Heart left ventricle (tissue), 16 donors: ENCODE measurements at regions not wholly inside any gene's neighbourhood (a gene's known extent, or its start where the extent isn't known, plus 50 kb on each side); places are given as distances from the start of the nearest gene placed in this dataset.

Experiments used
- ATAC-seq, 4 donors: fragments of 200-7000 bp; cut with Tn5 transposase; one replicate each; pipeline ENCODE4 v1.9.1; 2020 to 2022; ENCODE audit warnings: moderate library complexity in 4 of 4, mild to moderate bottlenecking in 3 of 4, moderate number of reproducible peaks in 1 of 4
- DNase-seq, 5 donors: peaks; one replicate each; pipeline ENCODE4 v3.0.0-alpha.2; 2020
- H3K27ac ChIP-seq, 12 donors: fragments of 200-600 bp; sonication (generic) in 4 of 12; one replicate each; pipeline versions ENCODE4 v1.5.0 to v1.8.0; 2016 to 2022; ENCODE audit warnings: mild to moderate bottlenecking in 2 of 12
- H3K27me3 ChIP-seq, 9 donors: fragments of 200-600 bp; sonication (generic) in 2 of 9; one replicate each; pipeline versions ENCODE4 v1.5.1 to v1.8.0; 2016 to 2022; ENCODE audit warnings: mild to moderate bottlenecking in 3 of 9
- H3K36me3 ChIP-seq, 9 donors: fragments of 200-600 bp; sonication (generic) in 2 of 9; one replicate each; pipeline versions ENCODE4 v1.5.0 to v1.8.0; 2018 to 2022; ENCODE audit warnings: mild to moderate bottlenecking in 2 of 9
- H3K4me1 ChIP-seq, 12 donors: fragments of 200-600 bp; sonication (generic) in 4 of 12; one replicate each; pipeline versions ENCODE4 v1.5.0 to v1.8.0; 2016 to 2022; ENCODE audit warnings: mild to moderate bottlenecking in 3 of 12
- H3K4me3 ChIP-seq, 12 donors: fragments of 200-600 bp; sonication (generic) in 4 of 12; one replicate each; pipeline versions ENCODE4 v1.5.0 to v1.8.0; 2017 to 2022; ENCODE audit warnings: mild to moderate bottlenecking in 9 of 12, moderate library complexity in 4 of 12
- H3K9me3 ChIP-seq, 12 donors: fragments of 200-600 bp; sonication (generic) in 4 of 12; one replicate each; pipeline versions ENCODE4 v1.5.0 to v1.8.0; 2016 to 2022; ENCODE audit warnings: mild to moderate bottlenecking in 1 of 12
- CTCF ChIP-seq, 12 donors: fragments of 200-600 bp; sonication (generic) in 4 of 12; IDR thresholded peaks; one replicate each; pipeline versions ENCODE4 v1.5.0 to v1.8.0; 2018 to 2022; ENCODE audit warnings: antibody characterized with exemption in 12 of 12, mild to moderate bottlenecking in 5 of 12
- POLR2A ChIP-seq, 2 donors: fragments of 450-650 bp; IDR thresholded peaks; one replicate each; pipeline ENCODE4 v1.6.1; 2017; ENCODE audit warnings: antibody characterized with exemption in 2 of 2, mild to moderate bottlenecking in 2 of 2, moderate library complexity in 2 of 2
- WGBS, 4 donors: extraction: QIAGEN DNeasy Blood & Tissue Kit in 2 of 4; methylation state at CpG; one replicate each; pipeline versions ENCODE4 v1.1.5 to v1.1.7; 2013 to 2018; 5-methylcytosine and 5-hydroxymethylcytosine counted together
- intact Hi-C, 10 donors: fragments of 100-400 bp; cut with DNase I; formaldehyde crosslinking; loops; one replicate each; pipeline versions ENCODE4 v1.11.1 to v1.14.2; 2022
- donor health status: ischemic (EF 13 %, LVEDD 7.1; RV severe dilation, severe dysfunction).
- donor health status: healthy with polysubstance abuse.
- donor health status: DM: no; HTN: yes; CAD: no.
- donor health status: DM: no; HTN: no; CAD: no.
- donor health status: ischemic (EF 25% LVEDD 6.9; RV normal size, moderate dysfunction).
- donor health status: ischemic (EF 25% LVEDD 5.7; RV mildly dilated, moderate dysfunction).
- donor health status: healthy.
- donor health status: DM: yes; HTN: yes; CAD: no.
- donor health status: ischemic (EF 35%, LVEDD 5.7; RV mildly dilated, moderate dysfunction).
- donor health status: nonischemic (EF 11% LVEDD 7.7; RV severe dilation, severe dysfunction).
- donor health status: DM: yes; HTN: yes; CAD: no.
- donor health status: PGD.
- donor health status: ischemic (EF 29% LVEDD 5.4; RV normal size, mild dysfunction).
- donor health status: nonischemic (EF 23%, LVEDD 6.1; RV moderate dilation, normal function).

GRCh38 chrX:113522814-113523213, 682.2 kb upstream of the AMOT start:
- H3K4me3 ChIP-seq = no peak overlapping the region
- no peak for TF ChIP-seq CTCF (IDR thresholded peaks at IDR 0.05)
- TF ChIP-seq POLR2A (IDR thresholded peaks at IDR 0.05) = no peak
- intact Hi-C loops = no loop called here
- WGBS, 4 donors = 50 to 74% (median 57%) methylated on average over 3 of the region's 3 CpGs
- ATAC-seq (no peak), DNase-seq (no peak)
- no peaks in the 10 kb centered on the region for H3K4me1 ChIP-seq
- peaks cover 0 to 4% (median 0%) of the 10 kb centered on the region in 9 donors for H3K27me3 ChIP-seq
- H3K27ac ChIP-seq = no peak overlapping the region
- H3K36me3 ChIP-seq = no peaks in the 10 kb centered on the region
- no peaks in the 10 kb centered on the region for H3K9me3 ChIP-seq

GRCh38 chrX:113514906-113515305, 674.3 kb upstream of the AMOT start:
- H3K27me3 ChIP-seq = peaks cover 0 to 6% (median 0%) of the 10 kb centered on the region in 9 donors
- 4 to 16% (median 16%) methylated on average over 2 of the region's 2 CpGs for WGBS, 4 donors
- intact Hi-C loops = no loop called here

GRCh38 chrX:113512700-113513395, 672.2 kb upstream of the AMOT start:
- H3K9me3 ChIP-seq = no peaks in the 10 kb centered on the region
- H3K27ac ChIP-seq = no peak overlapping the region
- no peak for TF ChIP-seq CTCF (IDR thresholded peaks at IDR 0.05)
- TF ChIP-seq POLR2A (IDR thresholded peaks at IDR 0.05) = no peak
- no peak overlapping the region for H3K4me3 ChIP-seq
- peak in 1 of 4 donors; percentile 52 for ATAC-seq
- peaks cover 0 to 6% (median 0%) of the 10 kb centered on the region in 9 donors for H3K27me3 ChIP-seq
- no peaks in the 10 kb centered on the region for H3K4me1 ChIP-seq
- no peaks in the 10 kb centered on the region for H3K36me3 ChIP-seq
- intact Hi-C loops = no loop called here
- WGBS, 4 donors = 45 to 61% (median 51%) methylated on average over 7 of the region's 7 CpGs
- no peak for DNase-seq

More at GRCh38 chrX:113514906-113515305, 674.3 kb upstream of the AMOT start:
- ATAC-seq (no peak), DNase-seq (no peak)
- Histone ChIP-seq H3K9me3 (no peaks in the 10 kb centered on the region), H3K36me3 (no peaks in the 10 kb centered on the region), H3K27ac (no peak overlapping the region), H3K4me1 (no peaks in the 10 kb centered on the region), H3K4me3 (no peak overlapping the region)
- TF ChIP-seq POLR2A (IDR thresholded peaks at IDR 0.05) (no peak), CTCF (IDR thresholded peaks at IDR 0.05) (no peak)

- no peak for ATAC-seq
- Histone ChIP-seq H3K4me3 (no peak overlapping the region), H3K27me3 (peaks cover 0 to 2% (median 0%) of the 10 kb centered on the region in 9 donors)
Measured at GRCh38 chrX:113510586-113510985, 670.0 kb upstream of the AMOT start.

More at GRCh38 chrX:113510586-113510985, 670.0 kb upstream of the AMOT start:
- intact Hi-C loops = no loop called here
- DNase-seq = no peak
- WGBS, 4 donors = 57 to 76% (median 65%) methylated on average over 1 of the region's 1 CpG
- no peaks in the 10 kb centered on the region for H3K36me3 ChIP-seq
- H3K4me1 ChIP-seq = no peaks in the 10 kb centered on the region
- no peaks in the 10 kb centered on the region for H3K9me3 ChIP-seq
- no peak overlapping the region for H3K27ac ChIP-seq
- TF ChIP-seq CTCF (IDR thresholded peaks at IDR 0.05) = no peak
- no peak for TF ChIP-seq POLR2A (IDR thresholded peaks at IDR 0.05)
